ENCODE measurements at regions not wholly inside any gene's neighbourhood (a gene's known extent, or its start where the extent isn't known, plus 50 kb on each side); places are given as distances from the start of the nearest gene placed in this dataset.

- Histone ChIP-seq H3K9me3 (ENCODE audit: insufficient read depth in 2 of 2, low read depth in 1 of 2, low read length in 1 of 2) (no peaks in the 10 kb centered on the region), H3K4me1 (replicated peaks in 1 of 4; ENCODE audit: control insufficient read depth in 3 of 4, insufficient read depth in 4 of 4, low read length in 3 of 4) (no peaks in the 10 kb centered on the region), H2AFZ (ENCODE audit: low read length) (no peak overlapping the region), H2AK5ac (ENCODE audit: low read depth, low read length) (no peak overlapping the region), H3K27ac (ENCODE audit: low read depth, low read length) (no peak overlapping the region), H3K4ac (replicated peaks; ENCODE audit: insufficient read length, low read depth, low read length) (no peak overlapping the region), H2BK20ac (ENCODE audit: low read length) (no peak overlapping the region), H3K23me2 (ENCODE audit: low read depth, low read length) (no peaks in the 10 kb centered on the region), H3K9ac (replicated peaks in 1 of 4; ENCODE audit: extremely low read depth in 1 of 4, low read depth in 3 of 4, low read length in 3 of 4) (no peak overlapping the region), H3K4me2 (ENCODE audit: insufficient read depth in 1 of 2, low read depth in 2 of 2, low read length in 2 of 2) (no peak overlapping the region), H3K4me3 (ENCODE audit: extremely low read depth in 1 of 4, insufficient read depth in 2 of 4, low read depth in 3 of 4, low read length in 4 of 4) (no peak overlapping the region), H3K56ac (replicated peaks; ENCODE audit: insufficient read length, low read depth, low read length) (no peak overlapping the region), H3K27me3 (replicated peaks in 1 of 4; ENCODE audit: control insufficient read depth in 3 of 4, extremely low read depth in 1 of 4, insufficient read depth in 3 of 4, low read length in 3 of 4) (no peaks in the 10 kb centered on the region), H3K79me1 (ENCODE audit: low read depth, low read length) (no peaks in the 10 kb centered on the region), H2BK5ac (ENCODE audit: low read depth, low read length) (no peak overlapping the region), H4K20me1 (replicated peaks in 1 of 2; ENCODE audit: control insufficient read depth in 1 of 2, insufficient read depth in 2 of 2, low read length in 2 of 2) (no peaks in the 10 kb centered on the region), H3K36me3 (ENCODE audit: control insufficient read depth in 2 of 4, insufficient read depth in 4 of 4, low read length in 3 of 4) (no peaks in the 10 kb centered on the region), H2BK12ac (ENCODE audit: low read depth, low read length) (no peak overlapping the region), H3K23ac (ENCODE audit: insufficient read length) (no peak overlapping the region), H3K79me2 (ENCODE audit: control insufficient read depth in 1 of 2, insufficient read depth in 2 of 2, low read length in 2 of 2) (no peaks in the 10 kb centered on the region), H4K5ac (ENCODE audit: insufficient read length, low read depth, low read length) (no peak overlapping the region), H4K8ac (ENCODE audit: extremely low read depth, insufficient read depth, low read length) (no peak overlapping the region), H3K14ac (ENCODE audit: insufficient read length) (no peak overlapping the region), H3K18ac (ENCODE audit: extremely low read depth, low read length) (no peak overlapping the region), H2BK120ac (replicated peaks; ENCODE audit: low read depth, low read length) (no peak overlapping the region), H4K91ac (replicated peaks; ENCODE audit: insufficient read length, low read length) (no peak overlapping the region), H2BK15ac (ENCODE audit: low read length) (no peak overlapping the region)
- FAIRE-seq (no peak), DNase-seq (ENCODE audit: low read depth in 1 of 2, low spot score in 2 of 2) (no peak)
- ChIA-PET POLR2A (ENCODE audit: partially characterized antibody) (no interaction called here), CTCF (ENCODE audit: partially characterized antibody) (no interaction called here)
- 92% methylated on average over 2 of the region's 2 CpGs; no CpG with 5 or more reads in 1 of the 2 experiments for WGBS, 2 experiments (ENCODE audit: extremely low coverage in 1 of 2, insufficient coverage in 1 of 2, insufficient read length in 1 of 2, insufficient replicate concordance in 2 of 2, low coverage in 1 of 2, low lambda C conversion rate in 2 of 2, missing lambda C conversion rate in 1 of 2)
- TF ChIP-seq EZH2 (IDR thresholded peaks at IDR 0.05; ENCODE audit: low read depth, low read length, severe bottlenecking) = no peak
- TF ChIP-seq POLR2AphosphoS5 (IDR thresholded peaks at IDR 0.05; ENCODE audit: low read depth, low read length) = no peak
- TF ChIP-seq RXRA (IDR thresholded peaks at IDR 0.05; ENCODE audit: insufficient read depth, low read depth, low read length) = no peak
- no peak for TF ChIP-seq EP300 (IDR thresholded peaks at IDR 0.05; ENCODE audit: borderline replicate concordance in 1 of 2, low read depth in 2 of 2, low read length in 2 of 2)
- no peak for TF ChIP-seq HDAC2 (IDR thresholded peaks at IDR 0.05; ENCODE audit: borderline replicate concordance in 1 of 2, low read depth in 2 of 2, low read length in 2 of 2)
- TF ChIP-seq TEAD4 (IDR thresholded peaks at IDR 0.05; ENCODE audit: low read depth, low read length) = no peak
- TF ChIP-seq E2F6 (IDR thresholded peaks at IDR 0.05) = no peak
- TF ChIP-seq RNF2 (IDR thresholded peaks at IDR 0.05; ENCODE audit: borderline replicate concordance, low read depth, low read length, missing control alignments, poor library complexity, severe bottlenecking) = no peak
Observed at GRCh38 chr1:60245324-60245723, 171.8 kb upstream of the C1orf87 start.
